Body of pancreas (tissue), 4 donors: ENCODE measurements at regions not wholly inside any gene's neighbourhood (a gene's known extent, or its start where the extent isn't known, plus 50 kb on each side); places are given as distances from the start of the nearest gene placed in this dataset.
A peak's percentile ranks its signal among the peaks of the same experiment; 100 is the strongest.

ENCODE experiments used
- ATAC-seq: fragments of 150-250 bp; one replicate; pipeline ENCODE4 v1.9.1; 2016
- DNase-seq, 4 donors: peaks; one replicate each; pipeline ENCODE4 v3.0.0-alpha.2; 2019
- H3K27ac ChIP-seq, 4 donors: fragments of 200-600 bp; sonication (generic); 1 replicate in 3 of 4; 2 replicates in 1 of 4; pipeline versions ENCODE4 v1.5.1 to v1.6.1; 2016 to 2019; ENCODE audit warnings: mild to moderate bottlenecking in 1 of 4, mixed read lengths in 1 of 4, moderate library complexity in 1 of 4
- H3K27me3 ChIP-seq, 2 donors: fragments of 200-600 bp; sonication (generic); one replicate each; pipeline ENCODE4 v1.6.0; 2016; ENCODE audit warnings: mild to moderate bottlenecking in 1 of 2
- H3K36me3 ChIP-seq, 2 donors: fragments of 200-600 bp; sonication (generic); replicated peaks in 1 of 2; 2 replicates each; pipeline ENCODE4 v1.5.1; 2016; ENCODE audit warnings: low read depth in 2 of 2; ENCODE audit not compliant: insufficient read depth in 1 of 2
- H3K4me1 ChIP-seq: fragments of 200-600 bp; sonication (generic); one replicate; pipeline ENCODE4 v1.6.0; 2016
- H3K4me3 ChIP-seq, 2 donors: fragments of 200-600 bp; sonication (generic); 1 replicate in 1 of 2; 2 replicates in 1 of 2; pipeline ENCODE4 v1.5.1; 2016 to 2019
- H3K9me3 ChIP-seq, 3 donors: fragments of 200-600 bp; sonication (generic); 1 replicate in 2 of 3; 2 replicates in 1 of 3; pipeline ENCODE4 v1.5.1; 2016
- CTCF ChIP-seq, 7 experiments: fragments of 450-650 bp in 4 of 7; fragments of 200-600 bp in 3 of 7; sonication (generic) in 3 of 7; IDR thresholded peaks; one replicate each; pipeline ENCODE4 v1.5.1; 2016 to 2019; ENCODE audit warnings: antibody characterized with exemption in 7 of 7
- POLR2A ChIP-seq, 3 donors: fragments of 450-650 bp; IDR thresholded peaks; one replicate each; pipeline ENCODE4 v1.6.1; 2016; ENCODE audit warnings: antibody characterized with exemption in 3 of 3, mild to moderate bottlenecking in 2 of 3
- WGBS, 2 donors: methylation state at CpG; one replicate each; pipeline ENCODE4 v1.1.5; 2017; 5-methylcytosine and 5-hydroxymethylcytosine counted together
- intact Hi-C: fragments of 100-400 bp; cut with DNase I; formaldehyde crosslinking; loops from one replicate; pipeline ENCODE4 v1.15.1; 2023

GRCh38 chr9:107154291-107154690 lies 128.8 kb upstream of the RAD23B start:
- Histone ChIP-seq H3K9me3 (no peaks in the 10 kb centered on the region), H3K4me3 (no peak overlapping the region), H3K36me3 (no peaks in the 10 kb centered on the region), H3K27ac (no peak overlapping the region), H3K4me1 (no peaks in the 10 kb centered on the region), H3K27me3 (no peaks in the 10 kb centered on the region)
- no peak for TF ChIP-seq CTCF (IDR thresholded peaks at IDR 0.05)
- TF ChIP-seq POLR2A (IDR thresholded peaks at IDR 0.05): no peak
- intact Hi-C loops: no loop called here
- DNase-seq (no peak), ATAC-seq (no peak)
- 35 to 36% methylated on average over 4 of the region's 4 CpGs for WGBS, 2 donors

GRCh38 chr9:107154766-107155165 lies 128.3 kb upstream of the RAD23B start:
- WGBS, 2 donors: 76 to 90% methylated on average over 3 of the region's 3 CpGs
- no peaks in the 10 kb centered on the region for H3K9me3 ChIP-seq
- no peaks in the 10 kb centered on the region for H3K27me3 ChIP-seq
- no peak overlapping the region for H3K27ac ChIP-seq
- H3K4me3 ChIP-seq: no peak overlapping the region
- no peaks in the 10 kb centered on the region for H3K36me3 ChIP-seq
- no peak for ATAC-seq
- no peak for DNase-seq
- intact Hi-C loops: no loop called here
- no peak for TF ChIP-seq POLR2A (IDR thresholded peaks at IDR 0.05)
- no peaks in the 10 kb centered on the region for H3K4me1 ChIP-seq

GRCh38 chr9:107155244-107155817 lies 127.7 kb upstream of the RAD23B start:
- H3K4me3 ChIP-seq: no peak overlapping the region
- TF ChIP-seq CTCF (IDR thresholded peaks at IDR 0.05) (no peak), POLR2A (IDR thresholded peaks at IDR 0.05) (no peak)
- no peaks in the 10 kb centered on the region for H3K36me3 ChIP-seq
- H3K27ac ChIP-seq: no peak overlapping the region
- DNase-seq (no peak), ATAC-seq (no peak)
- H3K27me3 ChIP-seq: no peaks in the 10 kb centered on the region
- 69 to 77% methylated on average over 3 of the region's 3 CpGs for WGBS, 2 donors
- no peaks in the 10 kb centered on the region for H3K9me3 ChIP-seq
- intact Hi-C loops: no loop called here
- no peaks in the 10 kb centered on the region for H3K4me1 ChIP-seq

- Histone ChIP-seq H3K9me3 (no peaks in the 10 kb centered on the region), H3K4me3 (no peak overlapping the region), H3K27me3 (no peaks in the 10 kb centered on the region), H3K27ac (no peak overlapping the region), H3K36me3 (no peaks in the 10 kb centered on the region), H3K4me1 (no peaks in the 10 kb centered on the region)
- intact Hi-C loops: no loop called here
- TF ChIP-seq POLR2A (IDR thresholded peaks at IDR 0.05): no peak
- TF ChIP-seq CTCF (IDR thresholded peaks at IDR 0.05): peak in 4 of 7 experiments; percentile 10 to 24 (median 16)
- DNase-seq (no peak), ATAC-seq (no peak)
- WGBS, 2 donors: 11 to 12% methylated on average over 2 of the region's 2 CpGs
Measured at GRCh38 chr9:107158321-107158720, 124.8 kb upstream of the RAD23B start.

GRCh38 chr9:107161338-107161737 lies 121.7 kb upstream of the RAD23B start:
- Histone ChIP-seq H3K27ac (no peak overlapping the region), H3K4me3 (no peak overlapping the region), H3K4me1 (no peaks in the 10 kb centered on the region), H3K36me3 (no peaks in the 10 kb centered on the region), H3K27me3 (no peaks in the 10 kb centered on the region), H3K9me3 (no peaks in the 10 kb centered on the region)
- intact Hi-C loops: no loop called here
- TF ChIP-seq POLR2A (IDR thresholded peaks at IDR 0.05): no peak
- no peak for TF ChIP-seq CTCF (IDR thresholded peaks at IDR 0.05)
- DNase-seq (no peak), ATAC-seq (no peak)
- WGBS, 2 donors: 32 to 34% methylated on average over 2 of the region's 2 CpGs
